MM.1S (cell line): ENCODE measurements at regions not wholly inside any gene's neighbourhood (a gene's known extent, or its start where the extent isn't known, plus 50 kb on each side); places are given as distances from the start of the nearest gene placed in this dataset.

ENCODE experiments used
- DNase-seq: peaks from one replicate; pipeline ENCODE4 v3.0.0-alpha.2; 2015
- H2AFZ ChIP-seq: fragments of 300-600 bp; sonication (generic); 2 replicates; pipeline ENCODE4 v1.6.0; 2016; ENCODE audit warnings: antibody characterized with exemption, low read length
- H3F3A ChIP-seq: fragments of 300-600 bp; sonication (generic); 2 replicates; pipeline ENCODE4 v1.6.1; 2016; ENCODE audit warnings: mild to moderate bottlenecking, antibody characterized with exemption, low read length, moderate library complexity, mixed read lengths; ENCODE audit not compliant: insufficient read depth
- H3K27ac ChIP-seq: fragments of 300-600 bp; sonication (generic); 2 replicates; pipeline ENCODE4 v1.5.1; 2016; ENCODE audit warnings: mild to moderate bottlenecking, low read length
- H3K27me3 ChIP-seq: fragments of 300-600 bp; sonication (generic); replicated peaks from 2 replicates; pipeline ENCODE4 v1.6.0; 2016; ENCODE audit warnings: low read length; ENCODE audit not compliant: insufficient read depth
- H3K36me3 ChIP-seq: fragments of 300-600 bp; sonication (generic); replicated peaks from 2 replicates; pipeline ENCODE4 v1.6.1; 2016; ENCODE audit warnings: mild to moderate bottlenecking, low read length, mixed read lengths; ENCODE audit not compliant: insufficient read depth
- H3K4me1 ChIP-seq: fragments of 300-600 bp; sonication (generic); 2 replicates; pipeline ENCODE4 v1.6.1; 2016; ENCODE audit warnings: low read length, mixed read lengths
- H3K4me2 ChIP-seq: fragments of 300-600 bp; sonication (generic); 2 replicates; pipeline ENCODE4 v1.6.0; 2016; ENCODE audit warnings: low read depth, low read length
- H3K4me3 ChIP-seq: fragments of 300-600 bp; sonication (generic); 2 replicates; pipeline ENCODE4 v1.5.1; 2016; ENCODE audit warnings: low read length, mixed read lengths
- H3K79me2 ChIP-seq: fragments of 300-600 bp; sonication (generic); 2 replicates; pipeline ENCODE4 v1.6.1; 2016; ENCODE audit warnings: mixed run types, low read length, mixed read lengths
- H3K9ac ChIP-seq: fragments of 300-600 bp; sonication (generic); 2 replicates; pipeline ENCODE4 v1.6.1; 2016; ENCODE audit warnings: low read length, mixed read lengths
- H3K9me2 ChIP-seq: fragments of 300-600 bp; sonication (generic); replicated peaks from 2 replicates; pipeline ENCODE4 v1.6.1; 2016; ENCODE audit warnings: mild to moderate bottlenecking, low read length, mixed read lengths; ENCODE audit not compliant: insufficient read depth
- H3K9me3 ChIP-seq: fragments of 300-600 bp; sonication (generic); replicated peaks from 2 replicates; pipeline ENCODE4 v1.6.1; 2016; ENCODE audit warnings: mild to moderate bottlenecking, low read length, mixed read lengths; ENCODE audit not compliant: insufficient read depth
- H4K20me1 ChIP-seq: fragments of 300-600 bp; sonication (generic); 2 replicates; pipeline ENCODE4 v1.6.1; 2016; ENCODE audit warnings: mild to moderate bottlenecking, low read length, moderate library complexity, mixed read lengths; ENCODE audit not compliant: insufficient read depth
- EZH2 ChIP-seq: fragments of 300-600 bp; sonication (generic); optimal IDR thresholded peaks from 2 replicates; pipeline ENCODE3; 2017; ENCODE audit warnings: low read depth, mild to moderate bottlenecking, antibody characterized with exemption, low read length, mixed read lengths
- EZH2phosphoT487 ChIP-seq: fragments of 300-600 bp; sonication (generic); IDR thresholded peaks from 2 replicates; pipeline ENCODE4 v1.6.1; 2018; ENCODE audit warnings: antibody characterized with exemption, low read length
- TF ChIP-seq, protein P1 (sequence below): fragments of 300-600 bp; sonication (generic); IDR thresholded peaks from 2 replicates; pipeline ENCODE4 v1.5.1; 2016; ENCODE audit warnings: antibody characterized with exemption, low read length, mixed read lengths

DNA sequence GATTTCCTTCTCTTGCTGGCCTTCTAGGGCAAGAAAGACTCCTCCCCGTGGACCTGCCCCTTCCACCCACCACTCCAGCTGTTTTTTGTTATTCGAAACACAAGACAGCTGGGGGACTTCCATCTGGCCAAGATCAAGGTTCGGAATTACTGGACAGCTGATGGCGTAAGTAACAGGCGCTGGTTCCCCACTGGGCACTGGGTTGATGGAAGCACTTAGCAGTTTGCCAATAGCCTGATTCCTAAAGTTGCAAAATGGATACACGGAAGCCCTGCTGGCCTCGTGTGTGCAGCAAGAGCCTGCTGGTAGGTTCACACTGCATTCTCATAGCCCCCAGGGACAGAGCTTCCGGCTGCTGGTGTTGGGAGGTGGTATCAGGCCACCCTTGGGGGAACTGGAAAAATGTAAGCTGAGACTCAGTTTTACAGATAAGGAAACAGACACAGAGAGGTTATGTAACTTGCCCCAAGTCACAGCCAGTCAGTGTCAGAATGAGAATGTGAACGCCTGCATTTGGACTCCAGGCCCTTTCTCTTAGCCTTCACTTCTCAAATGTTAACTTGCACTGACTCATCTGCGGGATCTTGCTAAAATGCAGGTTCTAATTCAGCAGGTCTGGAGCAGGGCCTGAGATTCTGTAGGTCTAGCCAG lies 171.7 kb downstream of the KATNIP start:
- Histone ChIP-seq H3K4me2 (no peak overlapping the region), H3K27me3 (no peaks in the 10 kb centered on the region), H3K79me2 (no peaks in the 10 kb centered on the region), H3K9me3 (no peaks in the 10 kb centered on the region), H3K9ac (no peak overlapping the region), H3K4me1 (no peaks in the 10 kb centered on the region), H2AFZ (no peak overlapping the region), H3K36me3 (no peaks in the 10 kb centered on the region), H3K9me2 (no peaks in the 10 kb centered on the region), H3F3A (no peaks in the 10 kb centered on the region), H4K20me1 (no peaks in the 10 kb centered on the region), H3K27ac (no peak overlapping the region), H3K4me3 (no peak overlapping the region)
- TF ChIP-seq EZH2phosphoT487 (no peak), EZH2 (no peak)
- TF ChIP-seq, protein P1, sequence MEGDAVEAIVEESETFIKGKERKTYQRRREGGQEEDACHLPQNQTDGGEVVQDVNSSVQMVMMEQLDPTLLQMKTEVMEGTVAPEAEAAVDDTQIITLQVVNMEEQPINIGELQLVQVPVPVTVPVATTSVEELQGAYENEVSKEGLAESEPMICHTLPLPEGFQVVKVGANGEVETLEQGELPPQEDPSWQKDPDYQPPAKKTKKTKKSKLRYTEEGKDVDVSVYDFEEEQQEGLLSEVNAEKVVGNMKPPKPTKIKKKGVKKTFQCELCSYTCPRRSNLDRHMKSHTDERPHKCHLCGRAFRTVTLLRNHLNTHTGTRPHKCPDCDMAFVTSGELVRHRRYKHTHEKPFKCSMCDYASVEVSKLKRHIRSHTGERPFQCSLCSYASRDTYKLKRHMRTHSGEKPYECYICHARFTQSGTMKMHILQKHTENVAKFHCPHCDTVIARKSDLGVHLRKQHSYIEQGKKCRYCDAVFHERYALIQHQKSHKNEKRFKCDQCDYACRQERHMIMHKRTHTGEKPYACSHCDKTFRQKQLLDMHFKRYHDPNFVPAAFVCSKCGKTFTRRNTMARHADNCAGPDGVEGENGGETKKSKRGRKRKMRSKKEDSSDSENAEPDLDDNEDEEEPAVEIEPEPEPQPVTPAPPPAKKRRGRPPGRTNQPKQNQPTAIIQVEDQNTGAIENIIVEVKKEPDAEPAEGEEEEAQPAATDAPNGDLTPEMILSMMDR = no peak
- no peak for DNase-seq

DNA sequence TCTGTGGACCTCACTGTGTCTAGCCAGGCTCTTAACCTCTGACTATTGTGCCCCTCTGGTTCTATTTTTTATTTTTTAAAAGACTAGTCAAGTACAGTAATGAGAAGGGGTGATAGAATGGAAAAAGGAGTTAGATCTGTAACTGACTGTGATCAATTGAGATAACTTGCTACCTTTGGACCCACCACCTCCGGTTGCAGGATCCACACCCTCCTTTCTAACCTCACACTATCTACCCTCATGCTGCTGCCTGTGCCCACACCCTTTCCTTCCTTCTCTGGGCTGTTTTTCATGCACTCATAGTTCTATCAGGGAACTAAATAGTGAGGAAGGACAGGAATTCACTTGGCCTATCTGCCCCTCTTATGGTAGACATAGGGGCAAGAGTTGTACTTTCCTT lies 172.3 kb downstream of the KATNIP start:
- H3K27ac ChIP-seq = no peak overlapping the region
- H3K79me2 ChIP-seq = no peaks in the 10 kb centered on the region
- no peak overlapping the region for H2AFZ ChIP-seq
- H3K27me3 ChIP-seq = no peaks in the 10 kb centered on the region
- DNase-seq = no peak
- no peaks in the 10 kb centered on the region for H3K4me1 ChIP-seq
- H3F3A ChIP-seq = no peaks in the 10 kb centered on the region
- H3K9me2 ChIP-seq = no peaks in the 10 kb centered on the region
- H3K9ac ChIP-seq = no peak overlapping the region
- H3K9me3 ChIP-seq = no peaks in the 10 kb centered on the region
- H4K20me1 ChIP-seq = no peaks in the 10 kb centered on the region
- no peaks in the 10 kb centered on the region for H3K36me3 ChIP-seq
- TF ChIP-seq, protein P1 = no peak
- TF ChIP-seq EZH2phosphoT487 (no peak), EZH2 (no peak)
- H3K4me2 ChIP-seq = no peak overlapping the region
- H3K4me3 ChIP-seq = no peak overlapping the region

DNA sequence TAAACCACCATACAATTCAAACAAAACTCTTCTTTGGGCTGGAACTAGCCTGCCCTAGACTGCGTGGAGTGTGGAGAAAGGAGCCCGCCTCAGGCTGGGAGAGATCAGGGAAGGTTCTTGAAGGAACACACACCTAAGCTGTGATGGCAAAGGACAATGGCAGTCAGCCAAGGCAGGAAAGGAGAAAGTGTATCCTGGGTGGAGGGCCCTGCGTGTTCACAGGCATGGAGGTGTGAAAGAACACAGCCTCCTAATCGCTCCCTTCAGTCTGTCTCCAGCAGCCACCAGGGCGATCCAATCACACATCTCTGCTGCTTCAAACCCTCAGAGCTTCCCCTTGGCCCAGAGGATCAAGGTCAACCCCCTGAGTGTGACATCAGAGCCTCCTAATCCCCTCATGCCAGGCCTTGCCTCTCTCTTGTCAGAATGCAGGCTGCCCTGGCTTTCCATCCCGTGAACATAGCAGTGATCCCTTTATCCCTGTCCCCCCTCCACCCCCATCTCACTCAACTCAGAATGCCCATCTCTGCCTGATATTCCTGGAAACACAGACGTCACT lies 173.0 kb downstream of the KATNIP start:
- Histone ChIP-seq H3K27ac (no peak overlapping the region), H3K9ac (no peak overlapping the region), H3K27me3 (no peaks in the 10 kb centered on the region), H3K4me1 (no peaks in the 10 kb centered on the region), H3K4me3 (no peak overlapping the region), H3K79me2 (no peaks in the 10 kb centered on the region), H3K9me3 (no peaks in the 10 kb centered on the region), H4K20me1 (no peaks in the 10 kb centered on the region), H3F3A (no peaks in the 10 kb centered on the region), H3K4me2 (no peak overlapping the region), H3K36me3 (no peaks in the 10 kb centered on the region), H2AFZ (no peak overlapping the region), H3K9me2 (no peaks in the 10 kb centered on the region)
- TF ChIP-seq, protein P1 = no peak
- no peak for TF ChIP-seq EZH2phosphoT487
- no peak for TF ChIP-seq EZH2
- no peak for DNase-seq
